Liver (tissue), 3 donors: ENCODE measurements at regions not wholly inside any gene's neighbourhood (a gene's known extent, or its start where the extent isn't known, plus 50 kb on each side); places are given as distances from the start of the nearest gene placed in this dataset.

Experiments used
- ATF3 ChIP-seq: IDR thresholded peaks from 2 replicates; pipeline ENCODE4 v1.6.1; 2016; ENCODE audit warnings: antibody characterized with exemption
- FOXA1 ChIP-seq: IDR thresholded peaks from 2 replicates; pipeline ENCODE4 v1.6.1; 2016; ENCODE audit warnings: antibody characterized with exemption
- RAD21 ChIP-seq, 2 donors: IDR thresholded peaks; 2 replicates each; pipeline ENCODE4 v1.6.1; 2016; ENCODE audit warnings: antibody characterized with exemption in 2 of 2, mild to moderate bottlenecking in 2 of 2
- YY1 ChIP-seq: IDR thresholded peaks from 2 replicates; pipeline ENCODE4 v1.6.1; 2016; ENCODE audit warnings: antibody characterized with exemption, mild to moderate bottlenecking
- TF ChIP-seq, protein P1 (sequence below): fragments of 150-350 bp; IDR thresholded peaks from 2 replicates; pipeline ENCODE4 v1.5.1; 2017; ENCODE audit warnings: improper control_type of control experiment, low read depth, low read length; ENCODE audit not compliant: missing input control
- TF ChIP-seq, protein P2 (sequence below): IDR thresholded peaks from 2 replicates; pipeline ENCODE4 v1.6.1; 2016; ENCODE audit warnings: antibody characterized with exemption, mild to moderate bottlenecking
- donor health status: healthy.
- donor health status: healthy.

DNA sequence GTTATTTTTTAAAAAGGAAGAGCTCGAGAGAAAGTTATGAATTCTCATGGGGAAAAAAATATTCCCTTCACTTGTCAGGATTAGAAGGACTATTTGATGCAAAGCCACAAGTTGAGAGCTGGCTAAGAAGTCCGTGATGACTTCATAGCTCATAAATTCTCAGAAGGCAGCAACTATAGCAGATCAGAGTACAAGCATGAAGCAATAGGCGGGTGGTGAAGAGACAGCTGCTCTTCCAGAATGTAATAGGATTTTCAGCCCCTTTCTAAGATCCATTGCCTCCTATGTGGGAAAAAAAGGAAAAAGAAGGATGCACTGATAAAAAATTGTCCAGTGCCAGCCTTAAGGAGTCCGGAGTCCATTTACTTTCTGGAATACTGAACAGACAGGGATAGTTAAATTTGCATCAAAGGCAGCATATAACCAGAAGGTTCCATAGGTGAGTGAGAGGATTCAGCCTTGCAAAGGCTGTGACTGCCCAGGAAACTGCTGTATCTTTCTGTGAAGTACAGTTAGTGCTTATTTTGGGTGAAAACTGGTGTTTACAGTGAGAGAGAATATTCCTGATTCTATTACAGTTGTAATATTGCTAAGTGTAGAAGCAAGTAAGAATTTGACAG lies 929.5 kb upstream of the ALCAM start:
- TF ChIP-seq, protein P1, sequence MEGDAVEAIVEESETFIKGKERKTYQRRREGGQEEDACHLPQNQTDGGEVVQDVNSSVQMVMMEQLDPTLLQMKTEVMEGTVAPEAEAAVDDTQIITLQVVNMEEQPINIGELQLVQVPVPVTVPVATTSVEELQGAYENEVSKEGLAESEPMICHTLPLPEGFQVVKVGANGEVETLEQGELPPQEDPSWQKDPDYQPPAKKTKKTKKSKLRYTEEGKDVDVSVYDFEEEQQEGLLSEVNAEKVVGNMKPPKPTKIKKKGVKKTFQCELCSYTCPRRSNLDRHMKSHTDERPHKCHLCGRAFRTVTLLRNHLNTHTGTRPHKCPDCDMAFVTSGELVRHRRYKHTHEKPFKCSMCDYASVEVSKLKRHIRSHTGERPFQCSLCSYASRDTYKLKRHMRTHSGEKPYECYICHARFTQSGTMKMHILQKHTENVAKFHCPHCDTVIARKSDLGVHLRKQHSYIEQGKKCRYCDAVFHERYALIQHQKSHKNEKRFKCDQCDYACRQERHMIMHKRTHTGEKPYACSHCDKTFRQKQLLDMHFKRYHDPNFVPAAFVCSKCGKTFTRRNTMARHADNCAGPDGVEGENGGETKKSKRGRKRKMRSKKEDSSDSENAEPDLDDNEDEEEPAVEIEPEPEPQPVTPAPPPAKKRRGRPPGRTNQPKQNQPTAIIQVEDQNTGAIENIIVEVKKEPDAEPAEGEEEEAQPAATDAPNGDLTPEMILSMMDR: no peak
- TF ChIP-seq, protein P2, sequence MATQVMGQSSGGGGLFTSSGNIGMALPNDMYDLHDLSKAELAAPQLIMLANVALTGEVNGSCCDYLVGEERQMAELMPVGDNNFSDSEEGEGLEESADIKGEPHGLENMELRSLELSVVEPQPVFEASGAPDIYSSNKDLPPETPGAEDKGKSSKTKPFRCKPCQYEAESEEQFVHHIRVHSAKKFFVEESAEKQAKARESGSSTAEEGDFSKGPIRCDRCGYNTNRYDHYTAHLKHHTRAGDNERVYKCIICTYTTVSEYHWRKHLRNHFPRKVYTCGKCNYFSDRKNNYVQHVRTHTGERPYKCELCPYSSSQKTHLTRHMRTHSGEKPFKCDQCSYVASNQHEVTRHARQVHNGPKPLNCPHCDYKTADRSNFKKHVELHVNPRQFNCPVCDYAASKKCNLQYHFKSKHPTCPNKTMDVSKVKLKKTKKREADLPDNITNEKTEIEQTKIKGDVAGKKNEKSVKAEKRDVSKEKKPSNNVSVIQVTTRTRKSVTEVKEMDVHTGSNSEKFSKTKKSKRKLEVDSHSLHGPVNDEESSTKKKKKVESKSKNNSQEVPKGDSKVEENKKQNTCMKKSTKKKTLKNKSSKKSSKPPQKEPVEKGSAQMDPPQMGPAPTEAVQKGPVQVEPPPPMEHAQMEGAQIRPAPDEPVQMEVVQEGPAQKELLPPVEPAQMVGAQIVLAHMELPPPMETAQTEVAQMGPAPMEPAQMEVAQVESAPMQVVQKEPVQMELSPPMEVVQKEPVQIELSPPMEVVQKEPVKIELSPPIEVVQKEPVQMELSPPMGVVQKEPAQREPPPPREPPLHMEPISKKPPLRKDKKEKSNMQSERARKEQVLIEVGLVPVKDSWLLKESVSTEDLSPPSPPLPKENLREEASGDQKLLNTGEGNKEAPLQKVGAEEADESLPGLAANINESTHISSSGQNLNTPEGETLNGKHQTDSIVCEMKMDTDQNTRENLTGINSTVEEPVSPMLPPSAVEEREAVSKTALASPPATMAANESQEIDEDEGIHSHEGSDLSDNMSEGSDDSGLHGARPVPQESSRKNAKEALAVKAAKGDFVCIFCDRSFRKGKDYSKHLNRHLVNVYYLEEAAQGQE: no peak
- TF ChIP-seq ATF3 (no peak), YY1 (no peak), FOXA1 (no peak), RAD21 (IDR thresholded peaks at IDR 0.05) (no peak)
